Activated T-cell treated with anti-CD3 and anti-CD28 coated beads, Interleukin-2, amount 50 U/mL, for 24 hours (primary cell): ENCODE measurements at regions not wholly inside any gene's neighbourhood (a gene's known extent, or its start where the extent isn't known, plus 50 kb on each side); places are given as distances from the start of the nearest gene placed in this dataset.

Experiments used
- DNase-seq: peaks from one replicate; pipeline ENCODE4 v3.0.0-alpha.2; 2020
- H3K27ac Mint-ChIP-seq: 2 replicates; pipeline ENCODE4 v1.8.0; 2020; ENCODE audit warnings: mild to moderate bottlenecking, mixed read lengths
- H3K27me3 Mint-ChIP-seq: 2 replicates; pipeline ENCODE4 v1.8.0; 2020; ENCODE audit warnings: mixed read lengths
- H3K36me3 Mint-ChIP-seq: 2 replicates; pipeline ENCODE4 v1.8.0; 2020; ENCODE audit warnings: low read depth, mixed read lengths
- H3K4me1 Mint-ChIP-seq: 2 replicates; pipeline ENCODE4 v1.8.0; 2020; ENCODE audit warnings: low read depth, mixed read lengths
- H3K4me3 Mint-ChIP-seq: 2 replicates; pipeline ENCODE4 v1.8.0; 2020; ENCODE audit warnings: mild to moderate bottlenecking, moderate library complexity, mixed read lengths
- H3K9me3 Mint-ChIP-seq: 2 replicates; pipeline ENCODE4 v1.8.0; 2020; ENCODE audit warnings: mixed read lengths

GRCh38 chr7:66864294-66864693 lies 56.7 kb upstream of the TMEM248 start:
- no peaks in the 10 kb centered on the region for H3K27me3 Mint-ChIP-seq
- H3K4me1 Mint-ChIP-seq: peaks cover 22% of the 10 kb centered on the region
- no peak overlapping the region for H3K4me3 Mint-ChIP-seq
- no peak overlapping the region for H3K27ac Mint-ChIP-seq
- no peak for DNase-seq
- no peaks in the 10 kb centered on the region for H3K9me3 Mint-ChIP-seq
- H3K36me3 Mint-ChIP-seq: peaks cover 40% of the 10 kb centered on the region

- no peak overlapping the region for H3K27ac Mint-ChIP-seq
- no peak overlapping the region for H3K4me3 Mint-ChIP-seq
- peaks cover 40% of the 10 kb centered on the region for H3K36me3 Mint-ChIP-seq
Observed at GRCh38 chr7:66865290-66865864, 55.6 kb upstream of the TMEM248 start.

GRCh38 chr7:66867198-66867790 lies 53.7 kb upstream of the TMEM248 start:
- Mint-ChIP-seq H3K27me3 (no peaks in the 10 kb centered on the region), H3K9me3 (no peaks in the 10 kb centered on the region), H3K4me3 (no peak overlapping the region), H3K27ac (no peak overlapping the region), H3K36me3 (peaks cover 38% of the 10 kb centered on the region), H3K4me1 (peaks cover 18% of the 10 kb centered on the region)
- DNase-seq: no peak

More at GRCh38 chr7:66865290-66865864, 55.6 kb upstream of the TMEM248 start:
- DNase-seq: no peak
- Mint-ChIP-seq H3K4me1 (peaks cover 22% of the 10 kb centered on the region), H3K27me3 (no peaks in the 10 kb centered on the region), H3K9me3 (no peaks in the 10 kb centered on the region)

- Mint-ChIP-seq H3K27ac (peak overlapping the region; percentile 84), H3K27me3 (no peaks in the 10 kb centered on the region), H3K4me3 (no peak overlapping the region), H3K9me3 (no peaks in the 10 kb centered on the region), H3K4me1 (peaks cover 15% of the 10 kb centered on the region), H3K36me3 (peaks cover 23% of the 10 kb centered on the region)
- DNase-seq: no peak
Observed at GRCh38 chr7:66869660-66870450, 51.2 kb upstream of the TMEM248 start.

GRCh38 chr7:66871076-66871475 lies 49.9 kb upstream of the TMEM248 start:
- no peaks in the 10 kb centered on the region for H3K9me3 Mint-ChIP-seq

More at GRCh38 chr7:66871076-66871475, 49.9 kb upstream of the TMEM248 start:
- H3K27me3 Mint-ChIP-seq: no peaks in the 10 kb centered on the region
- peaks cover 23% of the 10 kb centered on the region for H3K36me3 Mint-ChIP-seq
- H3K4me3 Mint-ChIP-seq: no peak overlapping the region
- peaks cover 15% of the 10 kb centered on the region for H3K4me1 Mint-ChIP-seq
- no peak for DNase-seq
- peak overlapping the region; percentile 84 for H3K27ac Mint-ChIP-seq
